Ovary (tissue), 7 donors: ENCODE measurements at regions not wholly inside any gene's neighbourhood (a gene's known extent, or its start where the extent isn't known, plus 50 kb on each side); places are given as distances from the start of the nearest gene placed in this dataset.

ENCODE experiments used
- DNase-seq, 5 donors: peaks; one replicate each; pipeline ENCODE4 v3.0.0-alpha.2; 2019 to 2020
- H3K27ac ChIP-seq, 2 donors: fragments of 200-600 bp; one replicate each; pipeline versions ENCODE4 v1.5.1 to v1.8.0; 2019 to 2022
- H3K27me3 ChIP-seq: fragments of 200-600 bp; one replicate; pipeline ENCODE4 v1.8.0; 2022
- H3K36me3 ChIP-seq: fragments of 200-600 bp; sonication (generic); one replicate; pipeline ENCODE4 v1.5.1; 2019
- H3K4me1 ChIP-seq: one replicate; pipeline ENCODE4 v1.8.1; 2013; ENCODE audit warnings: mild to moderate bottlenecking, moderate library complexity; ENCODE audit not compliant: insufficient read depth
- H3K4me3 ChIP-seq: fragments of 200-600 bp; sonication (generic); one replicate; pipeline ENCODE4 v1.5.1; 2017
- H3K9me3 ChIP-seq, 2 donors: fragments of 200-600 bp in 1 of 2; sonication (generic) in 1 of 2; one replicate each; pipeline versions ENCODE4 v1.5.1 to v1.8.1; 2013 to 2019; ENCODE audit warnings: mild to moderate bottlenecking in 1 of 2, moderate library complexity in 1 of 2
- CTCF ChIP-seq, 3 donors: fragments of 450-650 bp in 2 of 3; fragments of 200-600 bp in 1 of 3; IDR thresholded peaks; one replicate each; pipeline versions ENCODE4 v1.5.1 to v1.8.0; 2016 to 2022; ENCODE audit warnings: antibody characterized with exemption in 3 of 3, mild to moderate bottlenecking in 1 of 3
- EP300 ChIP-seq: sonication (generic); formaldehyde crosslinking; IDR thresholded peaks from one replicate; pipeline ENCODE4 v1.6.1; 2017; ENCODE audit warnings: antibody characterized with exemption
- POLR2A ChIP-seq: fragments of 450-650 bp; IDR thresholded peaks from one replicate; pipeline ENCODE4 v1.6.1; 2017; ENCODE audit warnings: antibody characterized with exemption, mild to moderate bottlenecking, moderate library complexity
- WGBS, 3 donors: extraction: QIAGEN DNeasy Blood & Tissue Kit in 1 of 3; methylation state at CpG; one replicate each; pipeline versions ENCODE4 v1.1.5 to v1.1.7; 2013 to 2017; 5-methylcytosine and 5-hydroxymethylcytosine counted together
- intact Hi-C, 4 donors: fragments of 100-400 bp; cut with DNase I; formaldehyde crosslinking; loops; one replicate each; pipeline versions ENCODE4 v1.11.0 to v1.15.1; 2022 to 2023
- donor health status: DM: no; HTN: no; CAD: no; lungs with moderate emphysema.
- donor health status: DM: no; HTN: no; CAD: no.
- donor health status: Bipolar disorder and iron deficiency.
- donor health status: DM: no; HTN: no; CAD: no.
- donor health status: DM: yes; HTN: yes; CAD: no.

DNA sequence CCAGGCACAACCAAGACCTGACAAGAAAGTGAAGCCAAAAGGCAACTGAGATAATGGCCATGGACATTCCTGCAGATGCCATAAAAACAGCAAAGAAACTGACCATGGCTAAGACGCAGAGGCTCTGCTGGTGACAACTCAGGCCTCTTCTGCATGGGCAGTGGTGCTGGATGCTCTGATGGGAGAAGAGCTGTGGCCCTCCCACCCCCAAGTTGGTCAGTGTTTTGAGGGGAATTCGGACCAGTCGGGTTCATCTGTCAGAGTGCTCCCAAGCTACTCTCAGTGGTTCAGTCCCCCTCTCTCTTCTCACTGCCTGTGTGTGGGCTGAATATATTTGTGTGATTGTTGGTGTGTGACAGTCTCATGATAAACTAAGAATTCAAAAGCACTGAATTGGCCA is 79.0 kb upstream of the GPR26 start:
- no peak for DNase-seq
- Histone ChIP-seq H3K4me1 (no peaks in the 10 kb centered on the region), H3K27ac (no peak overlapping the region), H3K27me3 (no peaks in the 10 kb centered on the region), H3K36me3 (no peaks in the 10 kb centered on the region), H3K4me3 (no peak overlapping the region), H3K9me3 (no peaks in the 10 kb centered on the region)
- TF ChIP-seq CTCF (IDR thresholded peaks at IDR 0.05) (no peak), POLR2A (no peak), EP300 (no peak)
- WGBS, 3 donors, result 78 to 81% (median 80%) methylated on average over 3 of the region's 3 CpGs
- intact Hi-C loops, result no loop called here

DNA sequence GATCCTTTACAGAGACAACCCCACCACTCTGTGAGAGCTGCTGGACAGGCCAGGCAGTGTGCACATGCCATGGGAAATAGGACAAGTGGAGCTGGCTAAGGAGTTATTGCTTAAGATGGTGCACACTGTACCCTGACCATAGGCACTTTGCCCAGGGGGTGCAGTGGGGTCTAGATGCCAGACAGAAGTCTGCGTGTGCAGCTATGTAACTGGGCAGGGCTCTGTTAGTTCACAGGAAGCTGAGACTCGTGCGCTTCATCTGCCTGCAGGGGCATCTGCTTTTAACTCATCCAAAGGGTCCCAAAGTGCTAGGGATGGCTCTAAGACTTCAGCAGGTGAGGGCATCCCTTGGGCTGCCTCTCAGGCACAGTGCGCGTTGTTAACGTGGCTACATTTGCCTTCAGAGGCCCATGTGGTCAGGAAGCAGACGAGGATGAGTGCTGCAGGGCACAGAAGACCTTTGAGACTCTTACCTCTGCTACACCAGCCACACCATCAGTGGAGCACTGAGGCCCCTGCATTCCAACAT is 77.7 kb upstream of the GPR26 start:
- Histone ChIP-seq H3K4me3 (no peak overlapping the region), H3K9me3 (no peaks in the 10 kb centered on the region), H3K36me3 (no peaks in the 10 kb centered on the region), H3K4me1 (no peaks in the 10 kb centered on the region), H3K27ac (no peak overlapping the region), H3K27me3 (no peaks in the 10 kb centered on the region)
- intact Hi-C loops, result no loop called here
- TF ChIP-seq EP300 (no peak), CTCF (IDR thresholded peaks at IDR 0.05) (no peak), POLR2A (no peak)
- DNase-seq, result no peak
- WGBS, 3 donors, result 60 to 70% (median 67%) methylated on average over 7 of the region's 7 CpGs

DNA sequence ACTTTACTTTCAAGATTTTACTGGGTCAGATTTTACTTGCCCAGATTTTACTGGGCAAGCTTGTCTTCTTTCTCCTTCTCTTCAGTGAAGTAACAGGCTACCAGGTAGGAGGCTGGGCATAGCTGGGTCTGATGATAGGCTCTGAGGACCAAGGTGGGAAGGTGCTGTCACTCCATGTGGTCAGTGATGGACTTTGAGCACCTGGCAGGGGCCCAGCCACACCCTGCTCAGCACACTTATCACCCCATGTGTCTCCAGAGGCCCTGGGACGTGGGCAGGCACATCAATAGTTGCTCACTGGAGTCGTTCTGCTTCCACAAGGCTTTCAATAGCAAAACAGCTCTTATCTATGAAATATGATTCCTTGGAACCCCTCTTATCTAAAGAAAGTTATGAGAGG is 70.5 kb upstream of the GPR26 start:
- DNase-seq, result no peak
- intact Hi-C loops, result no loop called here
- Histone ChIP-seq H3K4me1 (no peaks in the 10 kb centered on the region), H3K4me3 (no peak overlapping the region), H3K27me3 (no peaks in the 10 kb centered on the region), H3K9me3 (no peaks in the 10 kb centered on the region), H3K27ac (no peak overlapping the region), H3K36me3 (no peaks in the 10 kb centered on the region)
- TF ChIP-seq EP300, result no peak
- TF ChIP-seq CTCF (IDR thresholded peaks at IDR 0.05), result no peak
- TF ChIP-seq POLR2A, result no peak
- WGBS, 3 donors, result 6 to 14% (median 7%) methylated on average over 2 of the region's 2 CpGs

GRCh38 chr10:123597676-123598075 is 68.5 kb upstream of the GPR26 start:
- intact Hi-C loops, result no loop called here
- no peaks in the 10 kb centered on the region for H3K36me3 ChIP-seq
- WGBS, 3 donors, result 67 to 80% (median 78%) methylated on average over 4 of the region's 4 CpGs

More at GRCh38 chr10:123597676-123598075, 68.5 kb upstream of the GPR26 start:
- no peak for DNase-seq
- H3K27ac ChIP-seq, result no peak overlapping the region
- no peaks in the 10 kb centered on the region for H3K9me3 ChIP-seq
- H3K4me3 ChIP-seq, result no peak overlapping the region
- H3K4me1 ChIP-seq, result no peaks in the 10 kb centered on the region
- TF ChIP-seq POLR2A, result no peak
- TF ChIP-seq CTCF (IDR thresholded peaks at IDR 0.05), result no peak
- no peak for TF ChIP-seq EP300
- H3K27me3 ChIP-seq, result no peaks in the 10 kb centered on the region
